ENCODE measurements at regions not wholly inside any gene's neighbourhood (a gene's known extent, or its start where the extent isn't known, plus 50 kb on each side); places are given as distances from the start of the nearest gene placed in this dataset.
"Not testable (repeated sequence)": the region's sequence is repeated elsewhere in the genome, so short reads cannot be mapped to it uniquely, and the experiment has no call there.

DNA sequence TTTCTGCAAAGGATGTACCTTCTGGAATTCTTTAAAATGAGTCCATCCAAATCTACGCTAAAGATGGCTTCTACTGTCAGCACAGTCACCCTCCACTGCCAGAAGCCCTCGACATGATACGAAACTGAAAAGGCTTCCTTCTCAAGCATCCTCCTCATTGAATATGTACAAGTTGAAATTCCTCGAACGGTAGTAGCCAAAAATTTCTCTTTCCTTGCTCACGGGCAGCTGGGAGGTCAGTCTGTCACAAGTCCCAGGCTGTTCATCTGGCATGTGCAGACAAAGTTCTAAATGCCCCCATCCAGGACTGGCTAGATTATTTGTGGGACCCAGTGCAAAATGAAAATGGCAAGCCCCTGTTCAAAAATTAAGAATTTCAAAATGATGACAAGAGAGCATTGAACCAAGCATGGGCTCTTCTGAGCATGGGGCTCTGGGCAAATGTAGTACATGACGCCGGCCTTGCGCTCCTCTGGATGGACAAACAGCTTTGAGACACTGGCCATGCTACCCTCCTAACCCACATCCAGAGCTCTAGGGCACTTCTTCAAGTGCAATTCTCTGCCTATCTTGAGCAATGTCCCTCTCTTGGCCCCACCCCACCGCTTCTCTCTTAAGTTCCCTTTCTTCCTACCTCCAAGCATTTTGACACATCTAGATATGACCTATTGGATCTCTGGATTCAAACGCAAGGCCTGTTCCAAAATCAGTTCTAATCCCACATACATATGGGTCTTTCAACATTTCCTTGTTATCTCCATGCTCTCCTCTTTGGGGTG, 78.9 kb upstream of the FLT1 start:
- no peak for DNase-seq

DNA sequence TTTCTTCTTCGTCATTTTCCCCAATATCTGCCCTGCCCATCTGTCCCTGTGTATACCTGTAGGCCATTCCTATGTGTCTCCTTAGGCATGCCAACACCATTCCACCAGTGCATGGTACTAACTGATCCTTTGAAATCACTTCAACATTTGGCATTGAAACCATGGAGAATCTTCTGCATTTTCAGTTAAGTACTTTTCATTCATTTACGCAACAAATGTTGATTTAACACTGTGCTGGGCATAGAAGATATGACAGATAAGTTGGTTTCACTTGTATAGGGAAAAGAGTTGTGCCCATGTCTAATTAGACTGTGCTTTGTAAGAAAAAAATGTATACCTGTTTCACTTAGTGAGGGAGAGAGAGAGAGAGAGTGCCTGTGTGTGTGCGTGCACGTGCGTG, 77.9 kb upstream of the FLT1 start:
- DNase-seq, result no peak

DNA sequence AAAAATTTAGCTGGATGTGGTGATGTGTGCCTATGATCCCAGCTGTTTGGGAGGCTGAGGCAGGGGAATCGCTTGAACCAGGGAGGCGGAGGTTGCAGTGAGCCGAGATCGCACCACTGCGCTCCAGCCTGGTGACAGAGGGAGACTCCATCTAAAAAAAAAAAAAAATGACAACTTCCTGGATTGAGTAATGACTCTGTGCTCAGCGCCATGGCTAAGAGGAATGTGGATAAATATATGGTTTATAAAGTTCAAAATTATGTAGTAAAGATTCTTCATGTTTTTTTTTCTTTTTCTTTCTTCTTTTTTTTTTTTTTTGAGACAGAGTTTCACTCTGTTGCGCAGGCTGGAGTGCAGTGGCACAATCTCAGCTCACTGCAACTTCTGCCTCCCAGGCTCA, 75.4 kb upstream of the FLT1 start:
- not testable (repeated sequence) for DNase-seq

DNA sequence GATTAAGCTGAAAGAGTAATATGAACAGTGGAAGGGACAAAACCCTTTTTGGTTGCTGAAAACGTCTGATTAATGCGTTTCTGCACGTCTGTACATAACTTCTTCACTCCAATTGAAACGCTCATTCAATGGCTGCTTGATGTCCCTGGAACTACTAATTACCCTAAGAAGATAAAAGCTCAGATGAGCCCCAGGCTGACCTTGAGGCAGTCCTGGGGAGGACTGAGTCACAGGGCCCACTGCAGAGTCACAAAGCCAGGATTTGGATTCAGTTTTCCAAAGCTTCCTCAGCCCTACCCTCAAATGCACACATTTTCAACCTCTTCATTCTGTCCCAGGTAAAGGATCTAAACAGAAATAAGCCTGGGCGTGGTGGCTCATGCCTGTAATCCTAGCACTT, 75.0 kb upstream of the FLT1 start:
- no peak for DNase-seq

DNA sequence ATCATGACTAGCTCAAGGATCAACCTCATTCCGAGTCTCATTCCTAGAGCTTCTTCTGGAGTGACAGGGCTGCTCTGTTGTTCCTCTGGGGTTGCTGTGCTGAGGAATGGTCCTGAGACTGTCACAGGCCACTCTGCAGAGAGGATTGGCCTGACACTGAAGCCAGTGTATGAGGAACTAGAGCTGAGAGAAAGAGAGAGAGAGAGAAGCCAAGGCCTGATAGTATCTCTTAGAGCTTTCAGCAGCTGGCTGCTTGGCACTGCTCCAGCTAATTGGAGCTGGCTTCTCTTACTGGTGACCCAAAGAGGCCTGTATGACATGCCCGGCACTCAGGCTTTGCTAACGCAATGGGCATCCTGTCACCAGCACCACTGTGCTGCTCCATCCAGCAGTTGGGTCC, 73.4 kb upstream of the FLT1 start:
- DNase-seq, result no peak

DNA sequence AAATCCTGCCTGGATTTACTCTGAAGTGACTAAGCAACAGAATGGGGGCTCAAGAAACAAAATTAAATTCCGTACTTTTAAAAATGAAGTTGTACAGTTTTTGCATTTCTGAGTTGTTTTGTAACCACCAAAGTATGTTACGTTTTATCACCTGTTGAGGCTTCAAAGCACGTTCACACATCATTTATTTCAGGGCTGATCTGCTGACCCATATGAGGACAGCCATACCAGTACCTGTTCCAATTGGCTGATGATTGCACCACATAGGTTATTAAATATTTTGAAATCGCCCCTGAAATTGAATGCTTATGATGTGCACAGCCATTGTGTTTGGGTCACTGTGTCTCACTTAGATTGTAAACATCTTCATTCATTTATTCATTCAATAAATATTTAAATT, 72.0 kb upstream of the FLT1 start:
- no peak for DNase-seq

DNA sequence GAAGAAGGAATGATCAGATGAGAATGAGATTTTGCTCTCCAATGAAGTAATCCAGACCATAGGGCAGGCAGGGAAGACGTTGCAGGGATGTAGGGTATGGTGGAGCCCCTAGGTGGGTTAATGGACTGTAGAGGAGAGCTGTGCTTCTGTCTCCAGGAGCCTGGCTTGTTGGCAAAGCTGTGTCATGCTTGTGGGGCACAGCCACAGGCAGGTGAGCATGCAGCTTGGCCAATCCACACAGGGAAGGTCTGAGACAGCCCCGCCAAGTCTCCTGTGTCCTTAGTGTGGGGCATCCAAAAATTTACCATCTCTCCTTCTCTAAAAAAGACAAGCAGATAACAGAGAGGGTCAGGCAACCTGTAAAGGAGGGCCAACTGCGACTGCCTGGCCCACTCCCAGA, 71.4 kb upstream of the FLT1 start:
- no peak for DNase-seq

DNA sequence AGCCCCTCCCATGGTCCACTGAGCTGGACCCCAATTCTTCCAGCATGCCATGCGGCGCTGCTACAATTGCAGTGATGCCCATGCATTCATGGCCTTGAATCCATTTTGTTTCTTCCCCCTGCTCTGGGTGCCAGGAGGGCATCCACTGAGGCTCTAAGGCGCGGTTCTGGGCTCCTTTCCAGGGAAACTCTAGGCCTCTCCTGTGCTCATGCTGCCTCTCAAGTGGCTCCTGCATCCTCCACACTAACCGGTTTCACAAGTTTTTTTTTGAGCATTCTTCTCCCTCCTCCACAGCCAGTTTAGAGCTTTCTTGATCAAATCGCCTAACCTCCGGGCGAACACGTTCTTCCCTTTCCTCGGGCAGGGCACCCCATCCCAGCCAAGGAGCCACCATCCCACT, 69.1 kb upstream of the FLT1 start:
- DNase-seq, result no peak

DNA sequence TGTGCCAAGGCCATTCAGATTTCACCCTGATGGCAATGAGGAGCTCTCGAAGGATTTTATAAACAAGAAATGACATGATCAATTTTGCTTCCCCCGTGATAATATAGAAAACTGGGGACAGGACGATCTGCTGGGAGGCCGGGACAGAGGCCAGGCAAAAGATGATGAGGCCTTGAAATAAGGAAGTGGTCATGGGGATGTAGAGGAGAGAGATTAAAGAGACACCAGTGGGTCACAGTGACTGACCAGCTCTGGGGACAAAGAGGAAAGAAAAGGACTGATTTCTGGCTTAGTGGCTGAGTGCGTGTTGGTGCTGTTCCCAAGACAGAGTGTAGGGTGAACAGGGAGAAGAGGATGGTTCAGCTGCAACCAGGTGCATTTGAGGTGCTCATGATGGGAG, 68.7 kb upstream of the FLT1 start:
- DNase-seq, result no peak

DNA sequence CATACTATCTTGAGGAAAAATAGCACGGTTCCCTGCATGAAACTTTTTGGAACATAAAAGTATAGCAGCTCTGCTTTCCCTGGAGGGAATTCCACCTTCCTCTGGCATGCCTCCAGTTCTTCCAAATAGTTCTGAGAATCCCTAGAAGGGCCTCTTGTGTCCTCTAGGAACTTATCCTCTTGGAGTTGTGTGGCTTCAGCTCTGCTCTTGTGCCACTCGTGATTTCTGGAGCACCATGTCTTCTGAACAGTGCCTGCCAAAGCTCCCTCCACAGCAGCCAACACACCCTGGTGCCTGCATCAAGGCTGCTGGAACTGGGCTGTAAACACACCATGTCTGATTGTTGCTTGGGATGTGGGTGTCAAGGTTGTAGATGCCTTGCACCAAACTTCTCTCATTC, 65.7 kb upstream of the FLT1 start:
- no peak for DNase-seq

DNA sequence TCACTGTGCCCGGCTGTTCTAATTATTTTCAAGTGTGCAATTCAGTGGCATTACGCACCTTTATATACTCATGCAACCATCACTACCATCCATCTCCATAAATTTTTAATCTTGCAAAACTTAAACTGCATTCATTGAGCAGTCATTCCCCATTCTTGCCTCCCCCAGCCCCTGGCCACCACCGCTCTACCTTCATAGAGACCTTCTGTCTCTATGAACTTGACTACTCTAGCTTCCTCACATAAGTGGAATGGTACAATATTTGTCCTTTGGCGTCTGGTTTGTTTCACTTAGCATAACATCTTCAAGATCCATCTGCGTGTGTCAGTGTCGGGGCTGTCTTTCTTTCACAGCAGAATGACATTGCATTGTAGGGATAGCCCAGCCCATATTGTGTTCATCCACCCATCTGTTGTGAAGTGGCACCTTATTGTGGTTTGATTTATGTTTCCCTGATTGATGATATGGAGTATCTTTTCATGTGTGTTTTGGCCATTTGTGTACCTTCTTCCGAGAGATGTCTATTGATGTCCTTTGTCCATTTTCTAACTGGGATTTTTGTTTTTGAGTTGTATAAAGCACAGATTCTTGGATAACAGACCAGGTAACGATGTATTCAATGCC, 64.8 kb upstream of the FLT1 start:
- DNase-seq, result peak; percentile 25 to 49

DNA sequence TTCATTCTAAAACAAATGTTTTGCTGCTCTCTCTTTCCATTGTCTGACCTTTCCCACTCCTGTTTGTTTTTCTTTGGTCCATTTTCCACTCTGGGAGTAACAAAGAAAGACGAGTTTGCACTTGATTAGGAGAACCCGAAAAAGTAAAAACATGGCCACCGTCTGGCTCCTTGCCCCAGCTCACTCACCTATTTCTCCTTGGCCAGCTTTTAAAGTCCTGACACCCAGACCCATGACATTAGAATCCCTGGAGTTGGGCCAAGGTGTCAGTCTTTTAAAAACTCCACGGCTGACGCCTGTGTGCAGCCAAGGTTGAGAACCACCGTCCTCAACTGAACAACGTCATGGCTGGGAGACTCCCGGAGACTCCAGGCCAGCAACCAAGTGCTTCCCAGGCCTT, 63.6 kb upstream of the FLT1 start:
- DNase-seq, result no peak

DNA sequence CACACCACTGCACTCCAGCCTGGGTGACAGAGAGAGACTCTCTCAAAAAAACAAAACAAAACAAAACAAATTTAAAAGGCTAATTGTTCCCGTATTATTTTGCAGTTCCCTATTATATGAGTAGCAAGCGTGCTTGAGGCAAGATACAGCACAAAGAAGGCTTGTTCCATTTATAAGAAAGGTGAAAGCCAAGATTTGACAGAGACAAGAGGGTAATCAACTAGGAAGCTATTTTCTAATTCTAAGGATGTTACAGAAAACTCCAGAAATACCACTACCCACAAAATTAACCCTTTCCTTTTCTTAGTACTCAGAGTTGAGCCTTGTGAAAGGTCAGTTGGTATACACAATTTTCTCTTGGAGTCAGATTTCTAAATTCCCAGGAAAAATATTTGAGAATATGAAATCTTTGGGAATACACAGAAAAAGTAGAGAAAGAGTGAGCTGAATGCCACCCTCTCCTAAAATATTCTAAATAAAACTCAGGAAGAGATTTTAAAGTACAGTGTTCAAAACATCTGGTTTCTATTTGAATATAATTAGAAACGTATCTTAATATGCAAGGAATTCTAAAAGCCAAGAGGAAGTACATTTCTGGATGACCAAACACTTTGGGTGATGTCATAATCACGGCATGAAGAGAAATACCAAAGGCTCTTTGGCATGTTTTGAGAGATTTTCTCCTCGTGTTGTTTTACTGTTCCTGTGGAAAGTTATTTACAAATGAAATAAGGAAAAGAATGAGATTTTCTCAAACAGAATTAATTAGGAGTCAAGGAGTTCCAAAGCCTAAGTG, 63.0 kb upstream of the FLT1 start:
- no peak for DNase-seq

DNA sequence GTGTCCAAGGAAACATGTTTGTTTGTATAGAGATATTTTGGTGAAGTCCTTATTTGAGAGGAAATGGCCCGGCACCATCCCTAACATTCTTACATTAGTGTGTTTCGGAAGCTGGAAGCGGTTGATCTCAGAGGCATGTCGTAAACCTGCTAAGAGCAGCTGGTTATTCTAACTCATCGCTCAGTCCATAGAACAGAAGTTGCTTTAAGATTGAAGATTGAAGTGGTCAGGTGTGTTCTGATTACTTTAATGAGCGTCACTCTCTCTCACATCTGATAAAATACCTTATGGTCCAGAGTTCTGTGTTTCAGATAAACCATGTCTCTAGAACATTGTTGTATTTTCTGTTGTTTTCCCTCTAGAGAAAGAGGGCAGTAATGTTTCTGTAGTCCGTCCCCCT, 60.2 kb upstream of the FLT1 start:
- no peak for DNase-seq

DNA sequence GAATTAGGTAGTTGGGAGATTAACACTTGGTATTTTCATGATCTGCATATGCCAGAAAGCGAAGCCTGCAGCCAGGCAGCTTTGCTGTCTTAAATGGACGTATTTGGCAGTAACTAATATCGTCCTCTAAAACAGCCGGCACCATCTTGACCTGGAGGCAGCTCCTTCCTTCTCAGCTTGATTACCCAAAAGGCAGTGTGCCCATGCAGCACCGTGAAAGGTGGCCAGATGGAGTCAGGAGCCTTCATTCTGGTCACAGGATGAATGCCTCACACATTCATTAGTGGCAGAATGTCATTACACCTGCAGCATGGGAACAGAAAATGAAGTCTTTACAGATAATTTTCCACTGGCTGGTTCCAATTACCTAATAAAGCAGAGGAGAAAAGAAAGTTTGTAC, 59.0 kb upstream of the FLT1 start:
- no peak for DNase-seq

DNA sequence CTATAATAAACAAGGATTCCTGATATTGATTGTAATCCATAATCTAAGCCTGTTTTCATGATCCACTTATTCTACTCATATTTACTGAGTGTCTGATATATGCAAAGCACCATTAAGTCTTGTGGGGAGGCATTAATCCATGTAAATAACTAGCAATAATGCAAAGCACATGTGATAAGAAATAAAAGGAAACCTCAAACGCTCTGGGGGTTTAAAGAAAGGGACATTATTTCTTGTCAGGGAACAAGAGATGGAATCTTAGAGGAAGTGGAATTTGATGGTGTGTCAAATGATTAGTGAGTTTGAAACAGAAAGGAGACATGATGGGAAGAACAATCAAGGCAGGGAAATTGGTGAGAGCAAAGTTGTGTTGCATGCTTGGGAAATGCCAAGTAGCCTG, 57.4 kb upstream of the FLT1 start:
- DNase-seq, result no peak

DNA sequence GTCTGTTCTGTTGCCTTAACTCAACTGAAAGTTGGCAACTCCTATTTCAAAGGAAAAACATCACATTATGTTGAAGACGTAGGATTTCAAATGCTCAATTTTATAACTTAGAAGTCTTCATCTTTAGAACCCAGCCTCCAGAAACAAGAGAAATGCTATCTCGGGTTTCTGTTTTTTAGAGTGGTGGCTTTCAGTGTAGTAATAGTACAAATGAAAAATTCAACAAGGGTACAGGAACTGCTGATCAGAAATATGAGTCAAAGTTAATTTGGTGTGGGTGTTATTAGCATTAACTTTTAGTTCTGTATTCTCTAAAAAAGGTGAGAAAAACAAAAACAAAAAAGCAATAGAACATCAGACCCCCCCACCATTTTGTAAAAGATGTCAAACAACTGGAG, 56.6 kb upstream of the FLT1 start:
- no peak for DNase-seq

DNA sequence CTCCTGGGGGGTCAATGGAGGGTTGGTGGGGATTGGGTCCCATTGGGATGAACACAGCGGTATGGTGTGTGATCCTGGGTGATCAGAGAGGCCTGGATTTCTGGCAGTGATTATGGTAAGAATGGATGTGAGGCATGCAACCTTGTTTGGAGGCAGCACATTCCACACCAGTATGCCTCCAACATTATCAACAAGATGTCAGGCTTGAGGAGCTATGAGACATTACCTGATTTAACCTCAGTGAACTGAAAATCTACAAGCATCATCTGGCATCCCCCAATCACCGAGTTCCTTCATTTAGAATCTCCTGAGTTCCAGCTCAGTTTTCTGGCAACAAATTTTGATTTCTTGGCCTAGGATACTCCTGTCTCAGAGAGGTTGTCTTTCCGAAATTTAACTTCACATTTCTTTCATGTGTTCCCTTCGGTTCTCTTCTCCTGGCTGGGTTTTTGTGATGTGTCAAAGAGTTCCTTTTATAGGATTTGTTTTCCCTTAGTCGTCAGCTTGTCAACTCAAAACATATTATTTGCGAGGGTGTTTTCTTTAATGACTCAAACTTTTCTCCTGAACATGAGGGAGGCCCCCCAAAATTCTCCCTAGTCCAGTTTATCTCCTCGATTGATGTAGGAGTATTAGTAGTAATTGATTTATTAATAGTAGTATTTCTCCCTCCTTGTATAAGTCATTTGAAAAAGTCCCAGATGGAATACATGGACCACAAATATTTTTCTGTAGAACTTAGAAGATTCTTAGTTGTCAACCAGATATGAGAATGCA, 56.0 kb upstream of the FLT1 start:
- DNase-seq, result no peak

DNA sequence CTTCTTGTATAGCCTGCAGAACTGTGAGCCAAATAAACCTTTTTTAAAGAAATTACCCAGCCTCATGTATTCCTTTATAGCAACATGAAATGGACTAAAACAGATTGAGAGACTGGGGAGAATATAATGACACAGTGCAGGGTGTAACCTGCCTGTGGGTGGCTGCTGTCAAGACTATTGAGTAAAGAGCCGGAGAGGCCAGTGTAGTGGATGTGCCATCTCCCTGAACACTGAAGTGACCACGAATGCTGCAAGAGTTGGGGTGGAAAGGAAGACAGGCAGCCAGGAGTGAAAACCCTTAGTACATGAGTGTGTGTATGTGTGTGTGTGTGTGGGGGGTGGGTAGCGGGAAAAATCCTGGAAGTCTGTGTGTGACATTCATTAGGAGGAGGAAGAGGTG, 55.2 kb upstream of the FLT1 start:
- no peak for DNase-seq

DNA sequence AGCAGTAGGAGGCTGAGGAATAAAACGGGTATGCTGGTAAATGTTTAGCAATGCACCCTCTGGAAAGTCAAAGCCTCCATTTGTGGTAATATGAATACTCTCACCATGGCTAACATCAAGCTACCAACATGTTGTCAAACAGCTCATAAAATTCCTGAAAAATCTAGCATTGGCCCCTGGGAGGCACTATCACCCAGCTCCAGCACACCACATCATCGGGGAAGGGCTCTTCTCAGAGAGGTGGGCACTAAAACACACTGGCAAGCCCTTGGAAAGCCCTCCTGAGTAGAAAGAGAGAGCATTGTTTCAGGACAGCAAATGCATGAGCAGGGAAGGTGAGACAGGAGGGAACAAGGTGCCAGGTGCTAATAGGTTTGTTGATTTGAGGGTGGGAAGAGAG, 53.9 kb upstream of the FLT1 start:
- no peak for DNase-seq

DNA sequence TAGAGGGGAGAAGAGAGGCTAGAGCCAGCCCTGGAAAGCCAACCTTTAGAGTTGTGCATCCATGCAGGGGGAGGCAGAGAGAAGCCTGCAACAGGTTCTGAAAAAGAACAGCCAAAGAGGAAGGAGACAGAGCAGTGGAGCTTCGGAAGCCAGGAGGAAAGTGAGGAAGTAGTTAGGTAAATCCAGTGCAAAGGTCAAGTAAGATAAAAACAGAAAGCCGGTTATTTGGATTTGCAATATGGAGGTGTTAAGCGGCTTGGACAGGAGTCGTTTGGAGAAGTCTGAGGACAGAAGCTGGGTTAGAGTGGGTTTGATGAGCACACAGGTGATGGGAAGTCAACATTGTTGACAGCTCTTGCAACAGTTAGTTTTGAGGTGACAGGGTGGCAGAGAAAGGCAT, 53.5 kb upstream of the FLT1 start:
- DNase-seq, result no peak

DNA sequence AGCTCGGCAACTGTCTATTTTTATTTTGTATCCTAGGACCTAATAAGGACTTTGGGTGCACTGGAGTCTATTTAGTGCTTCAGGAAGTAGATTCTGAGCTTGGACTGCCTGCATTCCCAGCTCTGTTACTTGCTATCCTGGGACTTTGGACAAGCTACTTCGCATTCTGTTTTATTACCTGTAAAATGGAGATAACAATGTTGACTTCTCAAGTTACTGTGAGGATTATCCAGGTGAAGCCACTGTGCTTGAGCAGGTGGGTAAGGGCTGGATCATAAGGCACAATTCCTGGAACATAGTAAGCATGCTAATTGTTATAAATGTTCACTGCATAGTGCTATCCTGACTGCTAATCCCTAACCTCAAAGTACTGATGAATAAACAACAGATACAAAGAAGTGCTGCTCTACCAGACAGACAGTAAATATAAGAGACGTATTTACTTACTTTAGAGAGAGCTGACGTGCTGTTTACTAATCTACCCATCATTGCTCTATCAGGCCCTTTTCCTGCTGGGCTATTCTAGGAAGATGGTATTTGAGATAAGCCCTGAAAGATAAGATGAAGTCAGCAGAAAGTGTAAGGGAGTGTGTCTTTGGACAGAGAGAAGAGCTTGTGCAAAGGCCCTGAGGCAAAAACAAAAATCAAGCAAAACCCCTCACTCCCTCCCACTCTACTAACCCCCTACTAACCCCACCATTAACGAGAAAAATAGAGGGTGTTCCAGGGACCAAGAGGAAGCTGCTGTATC, 50.8 kb upstream of the FLT1 start:
- DNase-seq, result no peak

Data from NCI-H187 (cell line).